Tibial artery (tissue), 4 donors: ENCODE measurements at regions not wholly inside any gene's neighbourhood (a gene's known extent, or its start where the extent isn't known, plus 50 kb on each side); places are given as distances from the start of the nearest gene placed in this dataset.
A peak's percentile ranks its signal among the peaks of the same experiment; 100 is the strongest.
"Not testable (repeated sequence)": the region's sequence is repeated elsewhere in the genome, so short reads cannot be mapped to it uniquely, and the experiment has no call there.

Source experiments
- DNase-seq, 2 donors: peaks; one replicate each; pipeline ENCODE4 v3.0.0-alpha.2; 2019
- H3K27ac ChIP-seq, 2 donors: fragments of 200-600 bp; sonication (generic) in 1 of 2; 1 replicate in 1 of 2; 2 replicates in 1 of 2; pipeline ENCODE4 v1.5.1; 2018 to 2019; ENCODE audit warnings: mild to moderate bottlenecking in 1 of 2
- H3K27me3 ChIP-seq, 2 donors: fragments of 200-600 bp; sonication (generic) in 1 of 2; one replicate each; pipeline versions ENCODE4 v1.5.1 to v1.6.0; 2016 to 2019
- H3K36me3 ChIP-seq, 3 donors: fragments of 200-600 bp; sonication (generic) in 2 of 3; one replicate each; pipeline ENCODE4 v1.5.1; 2016 to 2019; ENCODE audit warnings: mild to moderate bottlenecking in 2 of 3
- H3K4me1 ChIP-seq, 4 donors: fragments of 200-600 bp; sonication (generic) in 2 of 4; 1 replicate in 3 of 4; 2 replicates in 1 of 4; pipeline ENCODE4 v1.5.1; 2016 to 2019
- H3K4me3 ChIP-seq, 2 donors: fragments of 200-600 bp; sonication (generic) in 1 of 2; 1 replicate in 1 of 2; 2 replicates in 1 of 2; pipeline ENCODE4 v1.5.1; 2018 to 2019; ENCODE audit warnings: mild to moderate bottlenecking in 2 of 2
- H3K9me3 ChIP-seq, 3 donors: fragments of 200-600 bp; sonication (generic) in 1 of 3; one replicate each; pipeline ENCODE4 v1.5.1; 2016 to 2019
- CTCF ChIP-seq, 2 experiments: fragments of 200-600 bp in 1 of 2; fragments of 450-650 bp in 1 of 2; IDR thresholded peaks; one replicate each; pipeline ENCODE4 v1.5.1; 2017 to 2019; ENCODE audit warnings: antibody characterized with exemption in 2 of 2, mild to moderate bottlenecking in 1 of 2, moderate library complexity in 1 of 2
- intact Hi-C: fragments of 100-400 bp; cut with DNase I; formaldehyde crosslinking; loops from one replicate; pipeline ENCODE4 v1.15.0; 2023; ENCODE audit warnings: low total_unique reads

GRCh38 chr2:60213865-60214625 lies 339.4 kb downstream of the BCL11A start:
- Histone ChIP-seq H3K4me3 (no peak overlapping the region), H3K27ac (no peak overlapping the region), H3K4me1 (peaks cover 0 to 9% (median 0%) of the 10 kb centered on the region in 4 donors), H3K9me3 (no peaks in the 10 kb centered on the region), H3K27me3 (peaks cover 0 to 3% of the 10 kb centered on the region in 2 donors), H3K36me3 (no peaks in the 10 kb centered on the region)
- intact Hi-C loops = no loop called here
- DNase-seq = peak in 1 of 2 donors; percentile 32
- no peak for TF ChIP-seq CTCF (IDR thresholded peaks at IDR 0.05)

GRCh38 chr2:60212181-60212945 lies 341.1 kb downstream of the BCL11A start:
- no peak for TF ChIP-seq CTCF (IDR thresholded peaks at IDR 0.05)
- peaks cover 0 to 9% (median 0%) of the 10 kb centered on the region in 4 donors for H3K4me1 ChIP-seq

GRCh38 chr2:60189006-60189405 lies 364.4 kb downstream of the BCL11A start:
- peaks cover 0 to 20% (median 4%) of the 10 kb centered on the region in 3 donors for H3K9me3 ChIP-seq
- DNase-seq, H3K4me1 ChIP-seq: not testable (repeated sequence)

More at GRCh38 chr2:60212181-60212945, 341.1 kb downstream of the BCL11A start:
- Histone ChIP-seq H3K27ac (no peak overlapping the region), H3K36me3 (no peaks in the 10 kb centered on the region), H3K9me3 (no peaks in the 10 kb centered on the region), H3K4me3 (no peak overlapping the region), H3K27me3 (peaks cover 0 to 3% of the 10 kb centered on the region in 2 donors)
- intact Hi-C loops = no loop called here
- no peak for DNase-seq

GRCh38 chr2:60175290-60175689 lies 378.2 kb downstream of the BCL11A start:
- Histone ChIP-seq H3K4me1 (no peaks in the 10 kb centered on the region), H3K4me3 (no peak overlapping the region), H3K36me3 (no peaks in the 10 kb centered on the region), H3K27ac (no peak overlapping the region), H3K9me3 (no peaks in the 10 kb centered on the region), H3K27me3 (no peaks in the 10 kb centered on the region)
- intact Hi-C loops = no loop called here
- TF ChIP-seq CTCF (IDR thresholded peaks at IDR 0.05) = no peak
- DNase-seq = no peak

More at GRCh38 chr2:60189006-60189405, 364.4 kb downstream of the BCL11A start:
- H3K27ac ChIP-seq, H3K4me3 ChIP-seq, intact Hi-C loops, H3K27me3 ChIP-seq, H3K36me3 ChIP-seq: not testable (repeated sequence)

GRCh38 chr2:60174146-60174545 lies 379.3 kb downstream of the BCL11A start:
- TF ChIP-seq CTCF (IDR thresholded peaks at IDR 0.05) = no peak
- no peaks in the 10 kb centered on the region for H3K9me3 ChIP-seq
- no peaks in the 10 kb centered on the region for H3K4me1 ChIP-seq
- DNase-seq = no peak
- no peak overlapping the region for H3K4me3 ChIP-seq
- intact Hi-C loops = no loop called here
- H3K27ac ChIP-seq = no peak overlapping the region
- no peaks in the 10 kb centered on the region for H3K27me3 ChIP-seq
- no peaks in the 10 kb centered on the region for H3K36me3 ChIP-seq

- no peak for DNase-seq
- Histone ChIP-seq H3K27ac (no peak overlapping the region), H3K9me3 (no peaks in the 10 kb centered on the region), H3K27me3 (no peaks in the 10 kb centered on the region), H3K36me3 (no peaks in the 10 kb centered on the region), H3K4me1 (no peaks in the 10 kb centered on the region), H3K4me3 (no peak overlapping the region)
- intact Hi-C loops = no loop called here
- no peak for TF ChIP-seq CTCF (IDR thresholded peaks at IDR 0.05)
Observed at GRCh38 chr2:60172801-60173200, 380.7 kb downstream of the BCL11A start.
